ENCODE measurements at regions not wholly inside any gene's neighbourhood (a gene's known extent, or its start where the extent isn't known, plus 50 kb on each side); places are given as distances from the start of the nearest gene placed in this dataset.

- TF ChIP-seq CTCF (conservative IDR thresholded peaks at IDR 0.05) = no peak
- H4K91ac ChIP-seq (ENCODE audit: insufficient read length, low read depth, low read length) = no peak overlapping the region
- H3K18ac ChIP-seq (ENCODE audit: insufficient read length, low read depth, low read length) = no peak overlapping the region
- no peak for DNase-seq
- H3K27me3 ChIP-seq (ENCODE audit: insufficient read depth, low read length) = no peaks in the 10 kb centered on the region
- no peak overlapping the region for H2BK15ac ChIP-seq (ENCODE audit: low read depth, low read length)
- H3K79me2 ChIP-seq (ENCODE audit: insufficient read depth, low read length) = no peaks in the 10 kb centered on the region
- H2BK5ac ChIP-seq (ENCODE audit: insufficient read length, low read length) = no peak overlapping the region
- no peak overlapping the region for H2AK5ac ChIP-seq (ENCODE audit: insufficient read length, low read length)
- no peaks in the 10 kb centered on the region for H3K27me3 Mint-ChIP-seq (ENCODE audit: low read depth)
- H3K79me1 ChIP-seq (ENCODE audit: insufficient read depth, low read depth, low read length, poor library complexity, severe bottlenecking) = no peaks in the 10 kb centered on the region
- no peak overlapping the region for H2BK120ac ChIP-seq (ENCODE audit: low read depth, low read length, poor library complexity, severe bottlenecking)
- no peak overlapping the region for H4K8ac ChIP-seq (replicated peaks; ENCODE audit: insufficient read length, low read depth, low read length)
- H3K23me2 ChIP-seq (ENCODE audit: insufficient read length, low read depth, low read length, poor library complexity, severe bottlenecking) = no peaks in the 10 kb centered on the region
- H3K4me2 ChIP-seq (ENCODE audit: insufficient read depth, insufficient read length, low read length) = no peak overlapping the region
- H3K4me1 ChIP-seq (ENCODE audit: insufficient read depth, low read length) = no peaks in the 10 kb centered on the region; the same call in 1 of the 2 replicates
- H3K36me3 Mint-ChIP-seq (ENCODE audit: insufficient read depth in 1 of 3, low read depth in 3 of 3) = no peaks in the 10 kb centered on the region
- H3T11ph ChIP-seq (ENCODE audit: low read length) = no peak overlapping the region
- no peak overlapping the region for H3K27ac Mint-ChIP-seq
- H3K4ac ChIP-seq (ENCODE audit: low read depth, low read length) = no peak overlapping the region
- no peak overlapping the region for H3K23ac ChIP-seq (ENCODE audit: insufficient read length, low read depth, low read length)
- no CpG with 5 or more reads among the region's 4 CpGs for WGBS (ENCODE audit: extremely low coverage, insufficient read length, low lambda C conversion rate)
- H4K5ac ChIP-seq (ENCODE audit: insufficient read length, low read depth, low read length) = no peak overlapping the region
- H3K4me3 Mint-ChIP-seq = no peak overlapping the region
- H3K56ac ChIP-seq (ENCODE audit: insufficient read length, low read depth, low read length) = no peak overlapping the region
- no peak overlapping the region for H2BK12ac ChIP-seq (ENCODE audit: insufficient read length, low read depth, low read length)
- H4K20me1 ChIP-seq (ENCODE audit: control insufficient read depth, insufficient read depth, insufficient read length) = no peaks in the 10 kb centered on the region
- H3K27ac ChIP-seq (ENCODE audit: insufficient read length, low read depth, low read length) = no peak overlapping the region
- H2AFZ ChIP-seq (ENCODE audit: low read length) = no peak overlapping the region
- H3K9me3 ChIP-seq (ENCODE audit: control insufficient read depth, low read depth, low read length) = no peaks in the 10 kb centered on the region
- peaks cover 18 to 20% of the 10 kb centered on the region in 2 experiments for H3K4me1 Mint-ChIP-seq
- H3K9me3 Mint-ChIP-seq = no peaks in the 10 kb centered on the region
- no peak overlapping the region for H3K14ac ChIP-seq (ENCODE audit: insufficient read depth, low read length)
- no peak overlapping the region for H3K9ac ChIP-seq (ENCODE audit: extremely low read depth, insufficient read length, low read length)
- no peak overlapping the region for H2BK20ac ChIP-seq (ENCODE audit: low read depth, low read length, poor library complexity, severe bottlenecking)
Observed at GRCh38 chr5:143638654-143639053, 173.3 kb upstream of the HMHB1 start.

Measured in H9 (cell line).